Neural progenitor cell (in vitro differentiated cells): ENCODE measurements at regions not wholly inside any gene's neighbourhood (a gene's known extent, or its start where the extent isn't known, plus 50 kb on each side); places are given as distances from the start of the nearest gene placed in this dataset.

Source experiments
- DNase-seq: peaks from one replicate; pipeline ENCODE4 v3.0.0-alpha.2; 2016; ENCODE audit warnings: low spot score
- H2AFZ ChIP-seq: fragments of 200-600 bp; sonication (generic); replicated peaks from 2 replicates; pipeline ENCODE4 v1.6.1; 2016; ENCODE audit warnings: antibody characterized with exemption
- H3F3A ChIP-seq: fragments of 200-600 bp; sonication (generic); 2 replicates; pipeline ENCODE4 v1.6.1; 2016; ENCODE audit warnings: antibody characterized with exemption, low read depth
- H3K27ac ChIP-seq: fragments of 200-600 bp; sonication (generic); 2 replicates; pipeline ENCODE4 v1.5.1; 2016; ENCODE audit warnings: mild to moderate bottlenecking
- H3K27me3 ChIP-seq: fragments of 200-600 bp; sonication (generic); 2 replicates; pipeline ENCODE4 v1.6.1; 2016; ENCODE audit warnings: mild to moderate bottlenecking, moderate library complexity
- H3K36me3 ChIP-seq: fragments of 200-600 bp; sonication (generic); 2 replicates; pipeline ENCODE4 v1.5.1; 2016
- H3K4me1 ChIP-seq: fragments of 200-600 bp; sonication (generic); 2 replicates; pipeline ENCODE4 v1.6.1; 2016; ENCODE audit warnings: mixed run types
- H3K4me2 ChIP-seq: fragments of 200-600 bp; sonication (generic); 2 replicates; pipeline ENCODE4 v1.6.1; 2016
- H3K4me3 ChIP-seq: fragments of 200-600 bp; sonication (generic); 2 replicates; pipeline ENCODE4 v1.5.1; 2016
- H3K79me2 ChIP-seq: fragments of 200-600 bp; sonication (generic); 2 replicates; pipeline ENCODE4 v1.6.1; 2016; ENCODE audit warnings: low read depth
- H3K9ac ChIP-seq: fragments of 200-600 bp; sonication (generic); 2 replicates; pipeline ENCODE4 v1.6.1; 2016
- H3K9me3 ChIP-seq: fragments of 200-600 bp; sonication (generic); 2 replicates; pipeline ENCODE4 v1.5.1; 2016; ENCODE audit warnings: low read depth
- H4K20me1 ChIP-seq: fragments of 200-600 bp; sonication (generic); 2 replicates; pipeline ENCODE4 v1.6.1; 2016; ENCODE audit warnings: low read depth
- H3K27ac Mint-ChIP-seq: 3 replicates; pipeline ENCODE4 v1.8.0; 2021; ENCODE audit warnings: mixed read lengths
- H3K27me3 Mint-ChIP-seq: 2 replicates; pipeline ENCODE4 v1.8.0; 2022; ENCODE audit warnings: low read depth, mild to moderate bottlenecking, inconsistent platforms, moderate library complexity, mixed read lengths; ENCODE audit not compliant: insufficient read depth
- H3K36me3 Mint-ChIP-seq: 3 replicates; pipeline ENCODE4 v1.8.0; 2021; ENCODE audit warnings: mixed read lengths
- H3K4me1 Mint-ChIP-seq: 3 replicates; pipeline ENCODE4 v1.8.0; 2021; ENCODE audit warnings: mixed read lengths
- H3K4me3 Mint-ChIP-seq: 3 replicates; pipeline ENCODE4 v1.8.0; 2021; ENCODE audit warnings: mild to moderate bottlenecking, moderate library complexity, mixed read lengths
- H3K9me3 Mint-ChIP-seq: 3 replicates; pipeline ENCODE4 v1.8.0; 2020; ENCODE audit warnings: mixed read lengths
- CTCF ChIP-seq: fragments of 200-600 bp; sonication (generic); IDR thresholded peaks from 2 replicates; pipeline ENCODE4 v1.5.1; 2017; ENCODE audit warnings: antibody characterized with exemption, mild to moderate bottlenecking
- EZH2 ChIP-seq: fragments of 200-600 bp; sonication (generic); IDR thresholded peaks from 2 replicates; pipeline ENCODE4 v1.6.1; 2017; ENCODE audit warnings: antibody characterized with exemption, mild to moderate bottlenecking, moderate library complexity
- EZH2phosphoT487 ChIP-seq: fragments of 200-600 bp; sonication (generic); IDR thresholded peaks from 2 replicates; pipeline ENCODE4 v1.6.1; 2017; ENCODE audit warnings: antibody characterized with exemption

DNA sequence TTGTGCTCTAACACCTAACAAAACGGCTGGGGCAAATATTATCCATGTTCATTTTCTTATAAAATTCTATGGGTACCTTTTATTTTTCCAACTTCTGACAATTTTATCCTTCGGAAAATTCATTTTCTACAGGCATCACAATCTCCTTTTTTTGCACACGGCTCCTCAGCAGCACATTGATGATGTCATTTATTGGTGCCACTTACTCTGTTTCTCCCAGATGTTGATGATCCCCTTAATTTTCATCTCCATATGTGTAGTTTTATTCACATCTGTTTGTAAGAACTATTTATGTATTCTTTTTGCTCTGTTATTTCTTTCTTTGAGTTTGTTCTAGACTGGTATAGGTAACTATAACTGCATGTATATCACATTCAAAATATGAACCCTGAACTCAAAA is 1660.8 kb upstream of the DDX18 start:
- peaks cover 2% of the 10 kb centered on the region for H3K27me3 Mint-ChIP-seq

DNA sequence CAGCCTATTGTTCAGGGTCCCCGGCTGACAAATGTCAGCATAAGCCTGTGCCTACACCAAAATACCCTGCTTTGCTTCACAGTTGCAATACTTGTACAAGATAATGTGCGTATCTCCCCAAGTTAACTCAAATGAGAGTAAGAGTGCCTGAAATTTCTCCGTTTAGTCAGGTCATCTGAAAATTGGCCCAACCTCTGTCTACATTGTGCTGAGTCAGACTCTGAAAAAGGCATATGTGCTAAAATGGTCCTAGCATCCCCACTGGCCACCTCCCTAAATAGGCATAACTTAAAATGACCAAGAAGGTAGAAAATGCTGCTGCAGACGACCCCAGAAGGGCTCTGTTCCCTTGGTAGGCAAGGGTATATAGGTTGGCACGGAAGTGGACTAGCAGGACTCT is 1653.8 kb upstream of the DDX18 start:
- no peaks in the 10 kb centered on the region for H3K36me3 Mint-ChIP-seq

More for the DNA sequence above, 1660.8 kb upstream of the DDX18 start:
- no peak overlapping the region for H3K27ac ChIP-seq
- H3K4me1 ChIP-seq, result no peaks in the 10 kb centered on the region
- H3K9ac ChIP-seq, result no peak overlapping the region
- no peaks in the 10 kb centered on the region for H4K20me1 ChIP-seq
- no peaks in the 10 kb centered on the region for H3K79me2 ChIP-seq
- H3K4me3 Mint-ChIP-seq, result no peak overlapping the region
- H3K27me3 ChIP-seq, result peaks cover 26% of the 10 kb centered on the region
- no peaks in the 10 kb centered on the region for H3K4me1 Mint-ChIP-seq
- no peak for DNase-seq
- H3K36me3 ChIP-seq, result no peaks in the 10 kb centered on the region
- H3K27ac Mint-ChIP-seq, result no peak overlapping the region
- no peak overlapping the region for H2AFZ ChIP-seq
- no peak overlapping the region for H3K4me3 ChIP-seq
- no peaks in the 10 kb centered on the region for H3K36me3 Mint-ChIP-seq
- H3K4me2 ChIP-seq, result no peak overlapping the region
- no peak for TF ChIP-seq CTCF
- no peaks in the 10 kb centered on the region for H3F3A ChIP-seq
- no peaks in the 10 kb centered on the region for H3K9me3 Mint-ChIP-seq
- no peaks in the 10 kb centered on the region for H3K9me3 ChIP-seq

GRCh38 chr2:116162395-116162794 is 1652.1 kb upstream of the DDX18 start:
- Histone ChIP-seq H3K4me1 (no peaks in the 10 kb centered on the region), H3K27me3 (no peaks in the 10 kb centered on the region), H3K27ac (no peak overlapping the region), H3K79me2 (no peaks in the 10 kb centered on the region), H3K4me3 (no peak overlapping the region), H3K36me3 (no peaks in the 10 kb centered on the region), H3F3A (no peaks in the 10 kb centered on the region), H3K4me2 (no peak overlapping the region), H3K9me3 (peaks cover 4% of the 10 kb centered on the region), H2AFZ (no peak overlapping the region), H3K9ac (no peak overlapping the region), H4K20me1 (no peaks in the 10 kb centered on the region)
- Mint-ChIP-seq H3K4me1 (no peaks in the 10 kb centered on the region), H3K36me3 (no peaks in the 10 kb centered on the region), H3K9me3 (peaks cover 17% of the 10 kb centered on the region), H3K27ac (no peak overlapping the region), H3K4me3 (no peak overlapping the region), H3K27me3 (peaks cover 10% of the 10 kb centered on the region)
- TF ChIP-seq EZH2, result no peak
- no peak for TF ChIP-seq EZH2phosphoT487
- TF ChIP-seq CTCF, result no peak
- no peak for DNase-seq

More for the DNA sequence above, 1653.8 kb upstream of the DDX18 start:
- TF ChIP-seq EZH2 (no peak), CTCF (no peak), EZH2phosphoT487 (no peak)
- Mint-ChIP-seq H3K27me3 (peaks cover 10% of the 10 kb centered on the region), H3K4me1 (no peaks in the 10 kb centered on the region), H3K9me3 (peaks cover 17% of the 10 kb centered on the region), H3K4me3 (no peak overlapping the region), H3K27ac (no peak overlapping the region)
- H3K4me3 ChIP-seq, result no peak overlapping the region
- H3F3A ChIP-seq, result no peaks in the 10 kb centered on the region
- no peak overlapping the region for H2AFZ ChIP-seq
- no peak overlapping the region for H3K9ac ChIP-seq
- no peak overlapping the region for H3K4me2 ChIP-seq
- peak; percentile 9 for DNase-seq
- H4K20me1 ChIP-seq, result no peaks in the 10 kb centered on the region
- no peaks in the 10 kb centered on the region for H3K27me3 ChIP-seq
- no peak overlapping the region for H3K27ac ChIP-seq
- H3K4me1 ChIP-seq, result no peaks in the 10 kb centered on the region
- H3K79me2 ChIP-seq, result no peaks in the 10 kb centered on the region
- no peaks in the 10 kb centered on the region for H3K36me3 ChIP-seq
- peaks cover 4% of the 10 kb centered on the region for H3K9me3 ChIP-seq

- Mint-ChIP-seq H3K27ac (no peak overlapping the region), H3K4me3 (no peak overlapping the region), H3K27me3 (peaks cover 5% of the 10 kb centered on the region), H3K9me3 (peaks cover 13% of the 10 kb centered on the region), H3K36me3 (no peaks in the 10 kb centered on the region), H3K4me1 (no peaks in the 10 kb centered on the region)
- Histone ChIP-seq H2AFZ (no peak overlapping the region), H3F3A (no peaks in the 10 kb centered on the region), H3K9ac (no peak overlapping the region), H4K20me1 (no peaks in the 10 kb centered on the region), H3K27me3 (no peaks in the 10 kb centered on the region), H3K79me2 (no peaks in the 10 kb centered on the region), H3K9me3 (peaks cover 4% of the 10 kb centered on the region), H3K36me3 (no peaks in the 10 kb centered on the region), H3K4me3 (no peak overlapping the region), H3K27ac (no peak overlapping the region), H3K4me1 (no peaks in the 10 kb centered on the region), H3K4me2 (no peak overlapping the region)
- no peak for DNase-seq
- no peak for TF ChIP-seq EZH2
- TF ChIP-seq CTCF, result no peak
- no peak for TF ChIP-seq EZH2phosphoT487
These were observed 1647.4 kb upstream of the DDX18 start for GRCh38 chr2:116167107-116167506.
